MM.1S (cell line): ENCODE measurements at regions not wholly inside any gene's neighbourhood (a gene's known extent, or its start where the extent isn't known, plus 50 kb on each side); places are given as distances from the start of the nearest gene placed in this dataset.

Source experiments
- EZH2 ChIP-seq: fragments of 300-600 bp; sonication (generic); optimal IDR thresholded peaks from 2 replicates; pipeline ENCODE3; 2017; ENCODE audit warnings: low read depth, mild to moderate bottlenecking, antibody characterized with exemption, low read length, mixed read lengths
- EZH2phosphoT487 ChIP-seq: fragments of 300-600 bp; sonication (generic); IDR thresholded peaks from 2 replicates; pipeline ENCODE4 v1.6.1; 2018; ENCODE audit warnings: antibody characterized with exemption, low read length
- TF ChIP-seq, protein P1 (sequence below): fragments of 300-600 bp; sonication (generic); IDR thresholded peaks from 2 replicates; pipeline ENCODE4 v1.5.1; 2016; ENCODE audit warnings: antibody characterized with exemption, low read length, mixed read lengths

DNA sequence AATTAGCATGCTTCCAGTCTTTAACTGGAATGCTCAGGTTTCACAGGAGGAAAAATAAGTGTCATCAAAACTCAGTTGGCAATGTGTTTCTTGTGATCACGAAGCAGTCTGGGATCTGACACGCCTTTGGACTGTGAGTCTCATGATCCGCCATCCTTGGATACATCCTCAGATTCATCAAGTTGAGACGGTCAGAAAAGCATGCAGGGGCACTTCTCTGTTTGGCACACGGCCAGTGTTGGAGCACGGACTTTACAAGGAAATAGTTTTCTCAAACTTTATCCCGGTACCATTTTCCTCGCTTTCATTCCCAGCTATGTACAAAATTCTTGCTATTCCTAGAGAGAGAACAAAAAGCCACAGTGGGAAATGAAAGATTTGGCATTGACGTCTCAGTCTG lies 88.4 kb upstream of the PARP11 start:
- TF ChIP-seq, protein P1, sequence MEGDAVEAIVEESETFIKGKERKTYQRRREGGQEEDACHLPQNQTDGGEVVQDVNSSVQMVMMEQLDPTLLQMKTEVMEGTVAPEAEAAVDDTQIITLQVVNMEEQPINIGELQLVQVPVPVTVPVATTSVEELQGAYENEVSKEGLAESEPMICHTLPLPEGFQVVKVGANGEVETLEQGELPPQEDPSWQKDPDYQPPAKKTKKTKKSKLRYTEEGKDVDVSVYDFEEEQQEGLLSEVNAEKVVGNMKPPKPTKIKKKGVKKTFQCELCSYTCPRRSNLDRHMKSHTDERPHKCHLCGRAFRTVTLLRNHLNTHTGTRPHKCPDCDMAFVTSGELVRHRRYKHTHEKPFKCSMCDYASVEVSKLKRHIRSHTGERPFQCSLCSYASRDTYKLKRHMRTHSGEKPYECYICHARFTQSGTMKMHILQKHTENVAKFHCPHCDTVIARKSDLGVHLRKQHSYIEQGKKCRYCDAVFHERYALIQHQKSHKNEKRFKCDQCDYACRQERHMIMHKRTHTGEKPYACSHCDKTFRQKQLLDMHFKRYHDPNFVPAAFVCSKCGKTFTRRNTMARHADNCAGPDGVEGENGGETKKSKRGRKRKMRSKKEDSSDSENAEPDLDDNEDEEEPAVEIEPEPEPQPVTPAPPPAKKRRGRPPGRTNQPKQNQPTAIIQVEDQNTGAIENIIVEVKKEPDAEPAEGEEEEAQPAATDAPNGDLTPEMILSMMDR = no peak
- no peak for TF ChIP-seq EZH2
- TF ChIP-seq EZH2phosphoT487 = no peak
